ENCODE measurements at regions not wholly inside any gene's neighbourhood (a gene's known extent, or its start where the extent isn't known, plus 50 kb on each side); places are given as distances from the start of the nearest gene placed in this dataset.

GRCh38 chrX:545452-545885 lies 85.1 kb upstream of the SHOX start:
- H3K27ac ChIP-seq = no peak overlapping the region
- no peaks in the 10 kb centered on the region for H3K27me3 ChIP-seq
- peaks cover 0 to 41% (median 0%) of the 10 kb centered on the region in 11 donors for H3K9me3 ChIP-seq

GRCh38 chrX:550514-550913 lies 80.1 kb upstream of the SHOX start:
- Histone ChIP-seq H3K27me3 (no peaks in the 10 kb centered on the region), H3K4me1 (no peaks in the 10 kb centered on the region), H3K9me3 (peaks cover 0 to 34% (median 0%) of the 10 kb centered on the region in 11 donors), H3K36me3 (no peaks in the 10 kb centered on the region), H3K27ac (no peak overlapping the region), H3K4me3 (no peak overlapping the region)
- no peak for DNase-seq
- intact Hi-C loops (cut with DNase I) = no loop called here
- no peak for TF ChIP-seq CTCF (IDR thresholded peaks at IDR 0.05)
- no peak for ATAC-seq
- 81 to 86% methylated on average over 1 of the region's 1 CpG for WGBS, 2 donors

More at GRCh38 chrX:545452-545885, 85.1 kb upstream of the SHOX start:
- no peak overlapping the region for H3K4me3 ChIP-seq
- no peaks in the 10 kb centered on the region for H3K4me1 ChIP-seq
- intact Hi-C loops (cut with DNase I) = no loop called here
- TF ChIP-seq CTCF (IDR thresholded peaks at IDR 0.05) = no peak
- 36 to 39% methylated on average over 19 of the region's 19 CpGs for WGBS, 2 donors
- no peaks in the 10 kb centered on the region for H3K36me3 ChIP-seq
- DNase-seq (no peak), ATAC-seq (no peak)

- Histone ChIP-seq H3K27me3 (no peaks in the 10 kb centered on the region), H3K4me1 (no peaks in the 10 kb centered on the region), H3K36me3 (no peaks in the 10 kb centered on the region), H3K27ac (no peak overlapping the region), H3K9me3 (peaks cover 0 to 34% (median 0%) of the 10 kb centered on the region in 11 donors), H3K4me3 (no peak overlapping the region)
- TF ChIP-seq CTCF (IDR thresholded peaks at IDR 0.05) = no peak
- DNase-seq (no peak), ATAC-seq (no peak)
- 49 to 64% methylated on average over 2 of the region's 2 CpGs for WGBS, 2 donors
- intact Hi-C loops (cut with DNase I) = no loop called here
Observed at GRCh38 chrX:551306-551705, 79.3 kb upstream of the SHOX start.

GRCh38 chrX:552496-552895 lies 78.1 kb upstream of the SHOX start:
- ATAC-seq (no peak), DNase-seq (no peak)
- no peaks in the 10 kb centered on the region for H3K4me1 ChIP-seq
- H3K27ac ChIP-seq = no peak overlapping the region
- intact Hi-C loops (cut with DNase I) = no loop called here
- no peak overlapping the region for H3K4me3 ChIP-seq
- no peaks in the 10 kb centered on the region for H3K36me3 ChIP-seq
- H3K27me3 ChIP-seq = no peaks in the 10 kb centered on the region
- no peak for TF ChIP-seq CTCF (IDR thresholded peaks at IDR 0.05)
- H3K9me3 ChIP-seq = peaks cover 0 to 27% (median 0%) of the 10 kb centered on the region in 11 donors
- 89 to 92% methylated on average over 17 of the region's 17 CpGs for WGBS, 2 donors
